ENCODE measurements at regions not wholly inside any gene's neighbourhood (a gene's known extent, or its start where the extent isn't known, plus 50 kb on each side); places are given as distances from the start of the nearest gene placed in this dataset.

- H3K4me1 Mint-ChIP-seq, result no peaks in the 10 kb centered on the region
- peaks cover 10% of the 10 kb centered on the region for H3K9me3 Mint-ChIP-seq
- no peaks in the 10 kb centered on the region for H3K36me3 Mint-ChIP-seq
- H3K4me3 Mint-ChIP-seq, result no peak overlapping the region
- no peaks in the 10 kb centered on the region for H3K27me3 Mint-ChIP-seq
- ATAC-seq, result no peak
- H3K27ac Mint-ChIP-seq, result no peak overlapping the region
Observed at GRCh38 chrY:17339028-17339427, 541.0 kb downstream of the CDY2B start.

- no peak for ATAC-seq
- Mint-ChIP-seq H3K27ac (no peak overlapping the region), H3K4me3 (no peak overlapping the region), H3K36me3 (no peaks in the 10 kb centered on the region), H3K4me1 (no peaks in the 10 kb centered on the region), H3K9me3 (peaks cover 10% of the 10 kb centered on the region), H3K27me3 (no peaks in the 10 kb centered on the region)
Observed at GRCh38 chrY:17330733-17331132, 549.3 kb downstream of the CDY2B start.

- no peak overlapping the region for H3K4me3 Mint-ChIP-seq
- peaks cover under 1% of the 10 kb centered on the region for H3K9me3 Mint-ChIP-seq
- H3K27ac Mint-ChIP-seq, result no peak overlapping the region
- ATAC-seq, result no peak
- H3K36me3 Mint-ChIP-seq, result no peaks in the 10 kb centered on the region
- H3K27me3 Mint-ChIP-seq, result no peaks in the 10 kb centered on the region
- no peaks in the 10 kb centered on the region for H3K4me1 Mint-ChIP-seq
Observed at GRCh38 chrY:17319916-17320315, 560.1 kb downstream of the CDY2B start.

GRCh38 chrY:17318631-17319030 is 561.4 kb downstream of the CDY2B start:
- Mint-ChIP-seq H3K9me3 (no peaks in the 10 kb centered on the region), H3K4me1 (no peaks in the 10 kb centered on the region), H3K36me3 (no peaks in the 10 kb centered on the region), H3K27ac (no peak overlapping the region), H3K4me3 (no peak overlapping the region), H3K27me3 (no peaks in the 10 kb centered on the region)
- no peak for ATAC-seq

- no peaks in the 10 kb centered on the region for H3K36me3 Mint-ChIP-seq
- H3K4me1 Mint-ChIP-seq, result no peaks in the 10 kb centered on the region
- no peaks in the 10 kb centered on the region for H3K9me3 Mint-ChIP-seq
- no peaks in the 10 kb centered on the region for H3K27me3 Mint-ChIP-seq
- H3K27ac Mint-ChIP-seq, result no peak overlapping the region
- no peak overlapping the region for H3K4me3 Mint-ChIP-seq
- no peak for ATAC-seq
Observed at GRCh38 chrY:17277056-17277455, 603.0 kb downstream of the CDY2B start.

GRCh38 chrY:17259497-17259896 is 620.5 kb downstream of the CDY2B start:
- no peak for ATAC-seq
- Mint-ChIP-seq H3K27me3 (no peaks in the 10 kb centered on the region), H3K4me3 (no peak overlapping the region), H3K27ac (no peak overlapping the region), H3K9me3 (peaks cover 4% of the 10 kb centered on the region), H3K36me3 (no peaks in the 10 kb centered on the region), H3K4me1 (no peaks in the 10 kb centered on the region)

- no peak overlapping the region for H3K4me3 Mint-ChIP-seq
- no peak overlapping the region for H3K27ac Mint-ChIP-seq
- H3K4me1 Mint-ChIP-seq, result no peaks in the 10 kb centered on the region
- no peaks in the 10 kb centered on the region for H3K36me3 Mint-ChIP-seq
- H3K9me3 Mint-ChIP-seq, result peaks cover 7% of the 10 kb centered on the region
- no peak for ATAC-seq
- H3K27me3 Mint-ChIP-seq, result no peaks in the 10 kb centered on the region
Observed at GRCh38 chrY:17238406-17238805, 641.6 kb downstream of the CDY2B start.

- H3K9me3 Mint-ChIP-seq, result peaks cover 7% of the 10 kb centered on the region
- no peaks in the 10 kb centered on the region for H3K27me3 Mint-ChIP-seq
- no peak overlapping the region for H3K4me3 Mint-ChIP-seq
- ATAC-seq, result no peak
- no peaks in the 10 kb centered on the region for H3K4me1 Mint-ChIP-seq
- no peak overlapping the region for H3K27ac Mint-ChIP-seq
- no peaks in the 10 kb centered on the region for H3K36me3 Mint-ChIP-seq
Observed at GRCh38 chrY:17235769-17236168, 644.3 kb downstream of the CDY2B start.

- Mint-ChIP-seq H3K4me1 (no peaks in the 10 kb centered on the region), H3K27ac (no peak overlapping the region), H3K9me3 (peaks cover 7% of the 10 kb centered on the region), H3K27me3 (no peaks in the 10 kb centered on the region), H3K4me3 (no peak overlapping the region), H3K36me3 (no peaks in the 10 kb centered on the region)
- no peak for ATAC-seq
Observed at GRCh38 chrY:17233435-17234109, 646.4 kb downstream of the CDY2B start.

- Mint-ChIP-seq H3K4me3 (no peak overlapping the region), H3K4me1 (no peaks in the 10 kb centered on the region), H3K27ac (no peak overlapping the region), H3K36me3 (no peaks in the 10 kb centered on the region), H3K9me3 (peaks cover 5% of the 10 kb centered on the region), H3K27me3 (no peaks in the 10 kb centered on the region)
- ATAC-seq, result no peak
Observed at GRCh38 chrY:17231994-17232393, 648.0 kb downstream of the CDY2B start.

- no peak for ATAC-seq
- peaks cover 2% of the 10 kb centered on the region for H3K9me3 Mint-ChIP-seq
- no peak overlapping the region for H3K4me3 Mint-ChIP-seq
- H3K27me3 Mint-ChIP-seq, result no peaks in the 10 kb centered on the region
- H3K27ac Mint-ChIP-seq, result no peak overlapping the region
- H3K4me1 Mint-ChIP-seq, result no peaks in the 10 kb centered on the region
- H3K36me3 Mint-ChIP-seq, result no peaks in the 10 kb centered on the region
Observed at GRCh38 chrY:17223502-17223901, 656.5 kb downstream of the CDY2B start.

- no peak overlapping the region for H3K4me3 Mint-ChIP-seq
- no peaks in the 10 kb centered on the region for H3K27me3 Mint-ChIP-seq
- H3K4me1 Mint-ChIP-seq, result no peaks in the 10 kb centered on the region
- no peak overlapping the region for H3K27ac Mint-ChIP-seq
- no peak for ATAC-seq
- H3K36me3 Mint-ChIP-seq, result no peaks in the 10 kb centered on the region
- no peaks in the 10 kb centered on the region for H3K9me3 Mint-ChIP-seq
Observed at GRCh38 chrY:17202395-17202794, 677.6 kb downstream of the CDY2B start.

GRCh38 chrY:17184299-17184698 is 695.7 kb downstream of the CDY2B start:
- no peak for ATAC-seq

GRCh38 chrY:17166881-17167280 is 713.1 kb downstream of the CDY2B start:
- no peak for ATAC-seq
- H3K27me3 Mint-ChIP-seq, result no peaks in the 10 kb centered on the region
- no peak overlapping the region for H3K4me3 Mint-ChIP-seq
- peaks cover 7% of the 10 kb centered on the region for H3K9me3 Mint-ChIP-seq
- no peaks in the 10 kb centered on the region for H3K4me1 Mint-ChIP-seq
- H3K27ac Mint-ChIP-seq, result no peak overlapping the region
- no peaks in the 10 kb centered on the region for H3K36me3 Mint-ChIP-seq

More at GRCh38 chrY:17184299-17184698, 695.7 kb downstream of the CDY2B start:
- H3K9me3 Mint-ChIP-seq, result peaks cover 7% of the 10 kb centered on the region
- H3K36me3 Mint-ChIP-seq, result no peaks in the 10 kb centered on the region
- no peaks in the 10 kb centered on the region for H3K27me3 Mint-ChIP-seq
- H3K27ac Mint-ChIP-seq, result no peak overlapping the region
- H3K4me1 Mint-ChIP-seq, result no peaks in the 10 kb centered on the region
- H3K4me3 Mint-ChIP-seq, result no peak overlapping the region

- no peak for ATAC-seq
- Mint-ChIP-seq H3K4me3 (no peak overlapping the region), H3K4me1 (no peaks in the 10 kb centered on the region), H3K27ac (no peak overlapping the region), H3K9me3 (peaks cover 8% of the 10 kb centered on the region), H3K27me3 (no peaks in the 10 kb centered on the region), H3K36me3 (no peaks in the 10 kb centered on the region)
Observed at GRCh38 chrY:17122166-17122565, 757.9 kb downstream of the CDY2B start.

- Mint-ChIP-seq H3K9me3 (no peaks in the 10 kb centered on the region), H3K4me1 (no peaks in the 10 kb centered on the region), H3K27ac (no peak overlapping the region), H3K36me3 (no peaks in the 10 kb centered on the region), H3K27me3 (no peaks in the 10 kb centered on the region), H3K4me3 (no peak overlapping the region)
- no peak for ATAC-seq
Observed at GRCh38 chrY:17085303-17085702, 794.7 kb downstream of the CDY2B start.

- peak overlapping the region; percentile 70 for H3K27ac Mint-ChIP-seq
Observed at GRCh38 chrY:17079887-17080286, 800.1 kb downstream of the CDY2B start.

More at GRCh38 chrY:17079887-17080286, 800.1 kb downstream of the CDY2B start:
- Mint-ChIP-seq H3K27me3 (no peaks in the 10 kb centered on the region), H3K4me1 (peaks cover 36% of the 10 kb centered on the region), H3K9me3 (peaks cover 39% of the 10 kb centered on the region), H3K4me3 (no peak overlapping the region), H3K36me3 (peaks cover 30% of the 10 kb centered on the region)
- ATAC-seq, result no peak

Measured in stimulated activated memory B cell treated with anti-CD40 and anti-IgM and Interleukin-4, amounts not matched to agents 10 μg/mL and 1 μg/mL and 100 μg/mL, for 72 hours (primary cell).